ENCODE measurements at regions not wholly inside any gene's neighbourhood (a gene's known extent, or its start where the extent isn't known, plus 50 kb on each side); places are given as distances from the start of the nearest gene placed in this dataset.

DNA sequence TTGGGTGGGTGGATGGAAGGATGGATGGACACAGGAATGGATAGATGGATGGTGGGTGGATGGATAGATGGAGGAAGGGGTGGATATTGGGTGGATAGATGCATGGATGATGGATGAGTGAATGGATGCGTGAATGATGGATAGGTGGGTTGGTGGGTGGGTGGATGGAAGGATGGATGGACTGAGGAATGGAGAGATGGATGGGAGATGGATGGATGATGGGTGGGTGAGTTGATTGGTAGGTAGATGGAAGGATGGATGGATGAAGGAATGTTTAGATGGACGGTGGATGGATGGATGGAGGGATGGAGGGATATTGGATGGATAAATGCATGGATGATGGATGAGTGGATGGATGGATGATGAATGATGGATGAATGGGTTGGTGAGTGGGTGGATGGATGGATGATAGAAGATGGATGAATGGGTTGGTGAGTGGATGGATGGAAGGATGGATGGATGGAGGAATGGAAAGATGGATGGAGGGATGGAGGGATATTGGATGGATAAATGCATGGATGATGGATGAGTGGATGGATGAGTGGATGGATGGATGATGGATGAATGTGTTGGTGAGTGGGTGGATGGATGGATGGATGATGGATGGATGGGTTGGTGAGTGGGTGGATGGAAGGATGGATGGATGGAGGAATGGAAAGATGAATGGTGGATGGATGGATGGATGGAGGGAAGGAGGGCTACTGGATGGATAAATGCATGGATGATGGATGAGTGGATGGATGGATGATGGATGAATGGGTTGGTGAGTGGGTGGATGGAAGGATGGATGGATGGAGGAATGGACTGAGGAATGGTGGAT lies 50.4 kb upstream of the GRPEL1 start:
- TF ChIP-seq ZNF274 (IDR thresholded peaks at IDR 0.05; ENCODE audit: low read depth, low read length) (no peak), YY1 (IDR thresholded peaks at IDR 0.05; ENCODE audit: insufficient read depth, insufficient read length) (no peak), SUZ12 (IDR thresholded peaks at IDR 0.05; ENCODE audit: extremely low read depth, insufficient read depth, insufficient read length) (no peak)

Data from NT2/D1 (cell line).